ENCODE measurements at regions not wholly inside any gene's neighbourhood (a gene's known extent, or its start where the extent isn't known, plus 50 kb on each side); places are given as distances from the start of the nearest gene placed in this dataset.

- TF ChIP-seq POLR2A (IDR thresholded peaks at IDR 0.05), result no peak
- TF ChIP-seq CTCF (IDR thresholded peaks at IDR 0.05), result no peak
Measured at GRCh38 chr15:69838994-69839393, 258.7 kb downstream of the TLE3 start.
